ENCODE measurements at regions not wholly inside any gene's neighbourhood (a gene's known extent, or its start where the extent isn't known, plus 50 kb on each side); places are given as distances from the start of the nearest gene placed in this dataset.
"Not testable (repeated sequence)": the region's sequence is repeated elsewhere in the genome, so short reads cannot be mapped to it uniquely, and the experiment has no call there.

- DNase-seq, result no peak
Observed at GRCh38 chr18:10604182-10604581, 78.4 kb downstream of the NAPG start.

GRCh38 chr18:10606881-10607280, 81.1 kb downstream of the NAPG start:
- DNase-seq, result not testable (repeated sequence)

GRCh38 chr18:10607332-10608248, 81.8 kb downstream of the NAPG start:
- not testable (repeated sequence) for DNase-seq

- not testable (repeated sequence) for DNase-seq
Observed at GRCh38 chr18:10608450-10608849, 82.6 kb downstream of the NAPG start.

DNA sequence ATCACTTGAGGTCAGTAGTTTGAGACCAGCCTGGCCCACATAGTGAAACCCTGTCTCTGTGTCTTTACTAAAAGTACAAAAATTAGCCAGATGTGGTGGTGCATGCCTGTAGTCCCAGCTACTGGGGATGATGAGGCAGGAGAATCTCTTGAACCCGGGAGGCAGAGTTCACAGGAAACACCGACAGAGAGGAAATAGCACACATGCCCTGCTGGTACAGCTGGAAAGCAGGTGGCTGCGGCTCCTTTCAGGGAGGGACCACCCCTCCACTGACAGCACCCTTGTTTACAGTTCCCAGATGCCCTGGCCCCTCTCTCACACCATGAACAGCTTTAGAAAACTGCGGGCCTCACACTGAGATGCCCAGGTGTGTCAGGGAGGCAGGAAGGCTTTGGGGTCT, 83.2 kb downstream of the NAPG start:
- not testable (repeated sequence) for DNase-seq

- DNase-seq, result not testable (repeated sequence)
Observed at GRCh38 chr18:10613226-10613625, 87.4 kb downstream of the NAPG start.

DNA sequence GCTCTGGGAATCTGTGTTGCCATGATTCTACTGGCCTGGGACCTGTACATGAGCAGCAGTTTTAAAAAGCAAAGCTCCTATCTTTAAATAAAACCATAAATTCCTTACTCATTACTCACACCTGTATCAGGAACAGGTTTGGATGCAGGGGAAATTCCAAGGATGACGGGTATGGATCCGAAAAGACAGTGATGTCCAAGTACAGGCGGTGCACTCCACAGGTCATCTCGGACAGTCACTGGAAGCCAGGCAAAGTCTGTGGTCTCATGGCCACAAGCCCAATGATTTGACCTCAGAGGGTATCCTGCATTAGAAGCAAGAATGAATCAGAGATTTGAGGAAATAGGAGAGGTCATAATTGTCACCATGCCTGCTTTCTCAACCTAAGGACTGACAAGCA, 90.9 kb downstream of the NAPG start:
- peak; percentile 12 for DNase-seq

- not testable (repeated sequence) for DNase-seq
Observed at GRCh38 chr18:10618797-10619196, 93.0 kb downstream of the NAPG start.

DNA sequence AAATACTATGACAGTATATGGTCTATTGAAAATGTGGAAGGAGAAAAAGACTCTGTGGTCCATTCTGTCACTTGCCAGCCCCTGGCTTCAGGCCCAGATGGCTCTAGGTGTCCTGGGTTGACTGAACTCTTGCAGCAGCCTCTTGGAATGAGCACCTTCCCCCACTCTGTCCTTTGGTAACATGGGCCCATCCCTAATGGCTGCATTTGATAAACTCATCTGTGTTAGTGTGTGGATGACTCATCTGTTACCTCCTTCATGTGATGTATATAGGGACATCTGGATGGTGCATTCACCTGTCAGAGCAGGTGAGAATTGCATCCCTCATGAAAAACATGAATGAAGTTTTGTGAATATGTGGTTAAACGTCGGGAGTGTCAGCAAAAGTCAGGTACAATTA, 93.5 kb downstream of the NAPG start:
- DNase-seq, result not testable (repeated sequence)

GRCh38 chr18:10619833-10620232, 94.0 kb downstream of the NAPG start:
- DNase-seq, result not testable (repeated sequence)
